ENCODE measurements at regions not wholly inside any gene's neighbourhood (a gene's known extent, or its start where the extent isn't known, plus 50 kb on each side); places are given as distances from the start of the nearest gene placed in this dataset.

DNA sequence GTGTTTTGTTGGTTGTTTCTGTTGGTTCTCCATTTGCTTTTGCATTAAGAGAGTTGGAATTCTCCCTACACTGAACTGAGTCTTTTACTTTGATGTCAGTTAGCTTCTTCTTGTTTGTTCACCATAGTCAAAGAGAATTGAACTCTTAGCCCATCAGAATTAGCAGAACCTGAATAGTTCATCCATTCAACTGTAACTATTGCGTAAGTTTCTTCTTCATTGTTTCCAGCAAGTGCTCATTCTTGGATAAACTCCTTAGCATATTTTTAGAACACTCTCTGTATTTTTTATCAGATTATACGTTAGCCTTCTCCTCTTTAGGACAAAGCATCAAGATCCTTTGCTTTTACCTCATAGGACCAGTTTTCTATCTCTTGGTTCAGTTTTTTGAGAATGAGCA lies 128.4 kb upstream of the RAB11FIP2 start:
- DNase-seq (ENCODE audit: low read depth in 2 of 2), result no peak

DNA sequence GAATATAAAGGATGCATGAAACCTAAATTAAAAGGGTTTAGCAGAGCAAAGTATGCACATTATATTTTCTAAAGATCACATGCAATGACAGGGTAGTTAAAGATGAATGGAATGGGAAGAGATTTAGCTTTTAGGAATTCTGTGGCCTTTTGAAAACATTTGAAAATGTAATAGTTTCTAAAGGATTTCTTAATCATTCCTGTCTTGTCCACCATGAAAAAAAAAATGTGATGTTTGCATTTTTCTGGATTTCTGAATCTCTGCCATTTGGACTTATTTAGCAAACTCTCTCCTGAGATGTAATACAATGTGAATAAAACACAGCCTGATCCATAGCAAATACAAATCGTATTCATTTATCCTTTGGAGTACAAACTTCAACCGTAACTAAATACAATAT lies 126.6 kb upstream of the RAB11FIP2 start:
- no peak for DNase-seq (ENCODE audit: low read depth in 2 of 2)

- DNase-seq (ENCODE audit: low read depth in 2 of 2), result no peak
Measured at GRCh38 chr10:118171861-118172260, 125.1 kb upstream of the RAB11FIP2 start.

DNA sequence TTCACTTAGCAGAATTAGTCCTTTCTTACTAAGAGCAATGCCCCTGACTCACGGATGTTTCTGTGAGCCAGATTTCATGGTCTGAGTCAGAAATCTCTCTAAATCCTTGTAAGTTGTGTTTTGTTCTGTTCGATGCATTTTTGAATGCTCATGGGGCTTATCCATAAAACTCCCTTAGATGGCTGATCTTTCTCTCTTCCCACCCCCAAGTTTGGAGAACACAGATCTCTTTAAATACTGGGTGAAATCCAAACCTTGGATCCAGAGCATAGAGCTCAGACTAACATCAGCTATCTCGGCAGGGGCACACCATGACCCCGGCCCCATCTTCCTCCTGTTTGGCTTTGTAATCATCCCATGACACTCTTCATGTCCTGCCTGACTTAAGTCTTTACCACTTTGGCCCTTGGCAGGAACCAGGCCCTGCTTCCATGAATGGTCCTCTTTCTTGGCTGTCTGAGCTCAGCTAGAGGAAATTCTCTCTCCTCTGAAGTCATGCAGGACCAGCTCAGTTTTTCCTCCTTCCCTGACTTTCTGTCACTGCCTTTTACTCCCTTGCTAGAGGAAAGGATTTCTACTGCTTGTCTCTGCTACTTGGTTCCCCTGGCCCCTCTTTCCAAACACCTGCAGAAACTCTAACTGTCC lies 120.4 kb upstream of the RAB11FIP2 start:
- no peak for DNase-seq (ENCODE audit: low read depth in 2 of 2)

GRCh38 chr10:118163217-118163616 lies 116.5 kb upstream of the RAB11FIP2 start:
- no peak for DNase-seq (ENCODE audit: low read depth in 2 of 2)

GRCh38 chr10:118161461-118162246 lies 114.9 kb upstream of the RAB11FIP2 start:
- DNase-seq (ENCODE audit: low read depth in 2 of 2), result no peak

DNA sequence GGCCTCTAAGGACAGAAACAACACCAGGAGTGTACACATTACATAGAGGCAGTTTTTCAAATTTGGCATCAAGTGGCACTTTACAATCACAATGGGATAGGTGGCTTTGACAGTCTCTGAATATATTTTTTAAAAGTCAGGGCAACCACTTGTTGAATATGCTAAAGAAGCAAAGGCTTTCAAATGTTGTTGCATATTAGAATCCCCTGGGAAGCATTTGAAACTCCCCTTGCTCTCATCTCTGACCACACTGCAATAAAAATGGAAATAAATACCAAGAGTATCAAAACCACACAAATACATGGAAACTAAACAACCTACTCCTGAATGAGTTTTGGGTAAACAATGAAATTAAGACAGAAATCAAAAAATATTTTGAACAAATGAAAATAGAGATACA lies 106.5 kb upstream of the RAB11FIP2 start:
- no peak for DNase-seq (ENCODE audit: low read depth in 2 of 2)

GRCh38 chr10:118151461-118151860 lies 104.7 kb upstream of the RAB11FIP2 start:
- no peak for DNase-seq (ENCODE audit: low read depth in 2 of 2)

DNA sequence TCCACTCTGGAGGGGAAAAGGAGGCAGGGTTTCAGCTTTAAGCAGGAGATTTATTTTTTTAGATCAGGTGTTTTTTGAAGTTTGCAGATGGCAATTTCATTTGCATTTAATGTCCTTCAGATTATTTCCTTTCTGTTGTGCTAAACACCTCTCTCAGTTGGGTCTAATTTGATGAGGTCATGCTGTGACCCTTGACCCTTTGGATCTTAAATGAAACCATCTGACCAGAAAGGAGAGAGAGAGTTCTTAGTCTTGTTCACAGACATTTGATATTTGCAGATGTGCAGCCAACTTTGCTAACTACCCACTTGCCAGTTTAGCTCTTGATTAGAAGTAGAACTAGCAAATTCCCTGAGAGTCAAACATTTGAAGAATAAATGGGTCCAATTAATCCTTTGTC lies 101.5 kb upstream of the RAB11FIP2 start:
- no peak for DNase-seq (ENCODE audit: low read depth in 2 of 2)

DNA sequence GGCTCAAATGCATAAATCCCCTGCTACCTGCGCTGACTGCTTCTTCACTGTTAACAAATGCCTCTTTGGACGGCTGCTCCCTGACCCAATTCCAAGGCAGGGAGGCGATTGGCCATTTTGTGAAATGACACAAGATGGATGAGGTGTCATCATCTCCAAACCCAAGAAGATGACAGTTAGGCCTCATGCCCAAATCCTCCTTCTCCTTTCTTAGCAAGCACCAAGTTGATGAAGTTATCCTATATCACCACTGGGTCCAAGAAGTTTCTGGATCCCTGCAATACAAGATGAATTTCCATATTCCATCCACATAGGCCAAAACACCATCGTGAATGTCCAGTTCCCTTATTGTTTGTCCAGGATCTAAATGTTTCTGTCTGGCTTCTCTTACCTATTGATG lies 98.5 kb upstream of the RAB11FIP2 start:
- no peak for DNase-seq (ENCODE audit: low read depth in 2 of 2)

DNA sequence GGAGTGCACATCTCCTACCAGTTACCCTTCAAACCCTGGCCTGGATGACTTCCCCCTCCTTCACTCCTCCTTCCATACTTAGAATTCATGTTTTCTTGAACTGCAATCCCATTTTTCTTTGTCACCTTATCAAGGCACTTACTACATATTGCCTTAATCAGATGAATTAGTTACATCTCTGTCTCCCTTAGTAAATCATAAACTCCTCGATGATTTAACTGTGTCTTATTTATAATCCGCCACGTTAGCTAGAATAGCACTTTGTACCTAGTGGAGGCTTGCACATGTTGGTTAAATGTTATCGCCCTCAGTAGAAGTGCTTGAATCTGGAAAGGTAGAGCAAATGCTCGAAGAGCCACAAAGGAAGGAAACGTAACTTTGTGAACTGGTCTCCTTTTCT lies 94.7 kb upstream of the RAB11FIP2 start:
- DNase-seq (ENCODE audit: low read depth in 2 of 2), result no peak

DNA sequence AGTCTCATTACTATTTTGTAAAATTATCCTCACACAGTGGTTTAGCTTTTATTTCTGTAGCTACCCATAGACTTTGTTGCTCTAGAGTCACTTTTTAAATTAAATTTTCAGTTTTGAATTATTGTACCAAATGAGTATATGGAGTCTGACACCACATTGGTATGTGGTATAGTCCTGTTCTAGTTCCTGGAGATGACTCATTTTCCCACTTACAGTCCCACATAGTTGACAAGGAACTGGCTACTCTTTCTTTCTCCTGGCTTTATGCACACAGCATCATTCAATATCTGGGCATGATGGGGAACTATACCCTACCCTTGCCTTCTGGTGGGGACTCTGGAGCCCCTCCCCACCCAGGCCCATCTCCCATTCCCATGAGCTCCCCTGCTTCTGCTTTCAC lies 92.6 kb upstream of the RAB11FIP2 start:
- no peak for DNase-seq (ENCODE audit: low read depth in 2 of 2)

- DNase-seq (ENCODE audit: low read depth in 2 of 2), result no peak
Measured at GRCh38 chr10:118128675-118129074, 81.9 kb upstream of the RAB11FIP2 start.

GRCh38 chr10:118118716-118119115 lies 72.0 kb upstream of the RAB11FIP2 start:
- no peak for DNase-seq (ENCODE audit: low read depth in 2 of 2)

GRCh38 chr10:118116715-118117449 lies 70.1 kb upstream of the RAB11FIP2 start:
- DNase-seq (ENCODE audit: low read depth in 2 of 2), result no peak

DNA sequence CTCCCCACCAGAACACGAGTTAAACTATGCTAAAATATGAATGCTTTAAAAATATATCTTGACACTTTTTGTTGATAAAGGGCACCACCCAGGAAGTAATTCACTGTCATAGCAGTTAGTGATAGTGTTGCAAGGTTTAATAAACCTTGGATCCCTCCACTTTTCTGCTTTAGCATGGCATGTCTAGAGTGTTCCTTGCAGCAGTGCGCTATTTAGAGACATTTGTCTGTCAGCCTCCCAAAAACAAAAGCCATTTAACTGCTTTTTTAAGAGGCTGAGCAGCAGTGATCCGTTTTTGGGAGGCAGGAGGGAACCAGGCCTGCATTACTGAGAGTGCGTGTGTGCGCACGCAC lies 69.6 kb upstream of the RAB11FIP2 start:
- no peak for DNase-seq (ENCODE audit: low read depth in 2 of 2)

DNA sequence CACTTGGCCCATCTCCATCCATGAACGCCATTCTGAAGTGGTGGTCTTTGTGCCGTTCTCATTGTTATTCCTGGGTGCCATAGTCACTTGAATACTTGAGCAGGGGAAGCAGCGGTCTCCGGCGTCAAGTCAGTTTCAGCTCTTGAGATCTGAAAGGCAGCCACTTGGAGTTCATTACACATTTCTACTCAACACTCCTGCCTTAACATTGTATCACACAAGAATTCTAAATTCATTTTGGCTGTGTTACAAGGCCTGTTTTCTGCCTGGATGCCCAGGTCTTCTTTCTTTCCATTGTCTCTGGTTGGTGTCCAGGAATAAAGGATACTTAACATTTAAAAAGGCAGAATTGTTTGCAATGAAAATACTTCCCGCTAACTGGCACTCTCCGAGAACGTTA lies 69.0 kb upstream of the RAB11FIP2 start:
- DNase-seq (ENCODE audit: low read depth in 2 of 2), result no peak

- no peak for DNase-seq (ENCODE audit: low read depth in 2 of 2)
Measured at GRCh38 chr10:118114992-118115391, 68.3 kb upstream of the RAB11FIP2 start.

GRCh38 chr10:118112543-118113125 lies 65.9 kb upstream of the RAB11FIP2 start:
- DNase-seq (ENCODE audit: low read depth in 2 of 2), result no peak

- no peak for DNase-seq (ENCODE audit: low read depth in 2 of 2)
Measured at GRCh38 chr10:118110750-118111149, 64.0 kb upstream of the RAB11FIP2 start.

DNA sequence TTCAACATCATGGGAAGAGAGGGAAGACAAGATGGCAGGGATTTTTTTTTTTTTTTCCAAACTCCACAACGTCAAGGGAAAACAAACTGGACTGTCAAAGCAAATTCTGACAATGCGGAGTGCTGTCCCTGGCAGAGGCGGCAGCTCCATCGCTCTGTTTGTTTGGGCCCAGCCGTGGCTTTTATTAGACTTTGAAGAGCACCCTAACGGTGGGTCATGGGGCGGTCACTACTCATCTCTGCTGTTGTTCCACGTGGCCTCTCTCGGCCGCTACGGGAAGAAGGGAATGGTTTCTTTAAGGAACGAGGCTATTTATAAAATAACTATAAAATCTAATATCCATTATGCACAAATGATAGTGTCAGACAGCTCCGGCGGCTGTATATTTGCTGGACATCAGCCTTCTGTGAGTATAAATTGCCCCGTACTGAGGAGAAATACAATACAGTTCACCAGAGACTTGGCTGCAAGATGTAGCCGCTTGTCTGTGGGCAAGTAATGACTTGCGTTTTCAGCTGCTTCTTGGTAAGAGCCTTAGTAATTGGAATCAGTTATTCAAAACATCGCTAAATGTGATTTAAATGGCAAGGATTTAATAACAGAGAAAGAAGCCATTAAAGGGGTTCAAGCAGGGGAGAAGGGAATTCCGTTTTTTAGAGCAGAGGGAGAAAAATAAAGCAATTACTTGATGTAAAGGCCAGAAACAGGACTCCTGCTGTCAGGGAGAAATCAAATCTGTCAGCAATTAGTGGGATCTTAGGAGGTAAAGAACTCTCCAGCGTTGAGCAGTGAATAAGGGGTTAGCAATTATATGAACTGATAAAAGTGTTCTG lies 61.7 kb upstream of the RAB11FIP2 start:
- DNase-seq (ENCODE audit: low read depth in 2 of 2), result no peak

DNA sequence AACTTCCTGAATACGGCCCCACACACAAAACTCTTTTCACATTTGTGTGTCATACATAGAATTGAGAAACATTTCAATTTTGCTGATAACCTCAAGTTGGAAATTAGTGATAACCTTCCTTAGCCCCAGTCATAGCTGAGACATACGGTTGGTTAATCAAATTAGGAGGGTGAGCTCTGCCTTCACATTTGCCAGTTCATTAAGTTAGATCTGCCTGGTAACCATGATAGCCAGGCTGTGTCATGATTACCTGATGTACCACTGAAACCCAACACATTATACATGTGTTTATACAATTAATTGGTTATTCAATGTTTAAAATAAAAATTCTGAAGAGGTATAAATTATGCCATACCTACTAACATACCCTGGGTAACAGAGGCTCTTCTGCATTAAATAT lies 60.8 kb upstream of the RAB11FIP2 start:
- no peak for DNase-seq (ENCODE audit: low read depth in 2 of 2)

All from stimulated activated CD8-positive, alpha-beta memory T cell treated with anti-CD3 and anti-CD28 coated beads, Interleukin-2, amount 100 ng/mL, for 1 hour (primary cell).